NCI-H226 (cell line): ENCODE measurements at regions not wholly inside any gene's neighbourhood (a gene's known extent, or its start where the extent isn't known, plus 50 kb on each side); places are given as distances from the start of the nearest gene placed in this dataset.
"Not testable (repeated sequence)": the region's sequence is repeated elsewhere in the genome, so short reads cannot be mapped to it uniquely, and the experiment has no call there.

Experiments
- DNase-seq: peaks from one replicate; pipeline ENCODE4 v3.0.0-alpha.2; 2015

DNA sequence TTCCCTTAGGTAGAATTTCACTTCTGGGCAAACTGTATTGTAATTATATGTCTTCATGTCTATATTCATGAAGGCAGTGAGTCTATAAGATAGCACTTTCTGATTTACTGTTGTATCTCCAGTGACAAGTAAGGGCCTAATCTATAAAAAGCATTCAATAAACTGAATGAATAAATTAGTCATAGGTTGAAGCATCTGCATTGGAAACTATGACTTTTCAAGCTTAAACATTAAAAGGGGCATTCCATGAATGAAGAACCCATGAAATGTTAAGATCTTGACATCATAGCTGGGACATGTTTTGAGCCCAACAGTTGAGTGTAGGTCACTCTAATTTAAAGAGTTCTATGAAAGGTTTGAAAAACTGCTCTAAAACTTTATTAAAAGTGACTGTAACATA lies 159.3 kb upstream of the LCORL start:
- no peak for DNase-seq

DNA sequence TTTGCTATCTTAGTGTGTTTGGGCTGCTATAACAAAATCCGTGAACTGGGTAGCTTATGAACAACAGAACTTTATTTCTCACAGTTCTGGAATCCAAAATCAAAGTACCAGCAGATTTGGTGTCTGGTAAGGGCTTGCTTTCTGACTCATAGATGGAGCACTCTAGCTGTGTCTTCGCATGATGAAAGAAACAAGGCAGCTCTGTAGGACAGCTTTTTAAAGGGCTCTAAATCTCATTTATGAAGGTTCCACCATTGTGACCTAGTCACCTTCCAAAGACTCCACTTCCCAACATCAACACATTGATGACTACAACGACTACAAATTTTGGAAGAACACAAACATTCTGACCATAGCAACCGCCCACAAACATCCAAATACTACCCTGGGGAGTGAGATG lies 158.6 kb upstream of the LCORL start:
- DNase-seq = no peak

- no peak for DNase-seq
Observed at GRCh38 chr4:18171896-18172295, 150.3 kb upstream of the LCORL start.

DNA sequence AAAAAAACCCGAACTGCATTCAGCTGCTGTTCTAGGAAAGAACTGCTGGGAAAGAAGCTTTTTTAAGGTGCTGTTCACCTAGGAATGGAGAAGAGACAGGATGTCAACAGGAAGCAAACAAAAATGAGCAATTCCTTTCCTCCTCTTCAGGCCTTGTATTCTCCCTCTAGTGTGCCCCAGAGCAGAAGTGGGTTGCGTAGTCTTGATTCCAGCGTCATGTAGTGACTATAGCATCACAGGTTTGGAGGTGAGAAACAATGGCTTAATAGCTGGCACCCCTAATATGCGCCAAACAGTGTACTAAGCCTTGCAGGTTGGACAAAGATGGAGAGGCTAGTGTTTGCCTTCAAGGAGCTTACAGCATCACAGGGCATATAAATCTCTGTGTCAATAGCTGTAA lies 146.3 kb upstream of the LCORL start:
- no peak for DNase-seq

- DNase-seq = no peak
Observed at GRCh38 chr4:18166925-18167324, 145.4 kb upstream of the LCORL start.

GRCh38 chr4:18162453-18162852 lies 140.9 kb upstream of the LCORL start:
- DNase-seq = no peak

DNA sequence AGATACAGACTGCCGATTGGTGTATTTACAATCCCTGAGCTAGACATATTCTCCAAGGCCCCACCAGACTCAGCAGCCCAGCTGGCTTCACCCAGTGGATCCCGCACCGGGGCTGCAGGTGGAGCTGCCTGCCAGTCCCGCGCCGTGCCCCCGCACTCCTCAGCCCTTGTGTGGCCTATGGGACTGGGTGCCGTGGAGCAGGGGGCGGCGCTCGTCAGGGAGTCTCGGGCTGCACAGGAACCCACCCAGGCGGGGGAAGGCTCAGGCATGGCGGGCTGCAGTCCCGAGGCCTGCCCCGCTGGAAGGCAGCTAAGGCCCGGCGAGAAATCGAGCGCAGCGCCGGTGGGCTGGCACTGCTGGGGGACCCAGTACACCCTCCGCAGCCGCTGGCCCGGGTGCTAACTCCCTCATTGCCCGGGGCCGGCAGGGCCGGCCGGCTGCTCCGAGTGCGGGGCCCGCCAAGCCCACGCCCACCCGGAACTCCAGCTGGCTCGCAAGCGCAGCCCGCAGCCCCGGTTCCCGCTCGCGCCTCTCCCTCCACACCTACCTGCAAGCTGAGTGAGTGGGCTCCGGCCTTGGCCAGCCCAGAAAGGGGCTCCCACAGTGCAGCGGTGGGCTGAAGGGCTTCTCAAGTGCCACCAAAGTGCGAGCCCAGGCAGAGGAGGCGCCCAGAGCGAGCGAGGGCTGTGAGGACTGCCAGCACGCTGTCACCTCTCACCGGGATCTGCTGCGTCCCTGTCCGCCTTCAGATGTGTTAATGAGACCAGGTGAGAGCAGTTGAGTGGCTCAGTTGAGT lies 137.8 kb upstream of the LCORL start:
- DNase-seq = not testable (repeated sequence)

DNA sequence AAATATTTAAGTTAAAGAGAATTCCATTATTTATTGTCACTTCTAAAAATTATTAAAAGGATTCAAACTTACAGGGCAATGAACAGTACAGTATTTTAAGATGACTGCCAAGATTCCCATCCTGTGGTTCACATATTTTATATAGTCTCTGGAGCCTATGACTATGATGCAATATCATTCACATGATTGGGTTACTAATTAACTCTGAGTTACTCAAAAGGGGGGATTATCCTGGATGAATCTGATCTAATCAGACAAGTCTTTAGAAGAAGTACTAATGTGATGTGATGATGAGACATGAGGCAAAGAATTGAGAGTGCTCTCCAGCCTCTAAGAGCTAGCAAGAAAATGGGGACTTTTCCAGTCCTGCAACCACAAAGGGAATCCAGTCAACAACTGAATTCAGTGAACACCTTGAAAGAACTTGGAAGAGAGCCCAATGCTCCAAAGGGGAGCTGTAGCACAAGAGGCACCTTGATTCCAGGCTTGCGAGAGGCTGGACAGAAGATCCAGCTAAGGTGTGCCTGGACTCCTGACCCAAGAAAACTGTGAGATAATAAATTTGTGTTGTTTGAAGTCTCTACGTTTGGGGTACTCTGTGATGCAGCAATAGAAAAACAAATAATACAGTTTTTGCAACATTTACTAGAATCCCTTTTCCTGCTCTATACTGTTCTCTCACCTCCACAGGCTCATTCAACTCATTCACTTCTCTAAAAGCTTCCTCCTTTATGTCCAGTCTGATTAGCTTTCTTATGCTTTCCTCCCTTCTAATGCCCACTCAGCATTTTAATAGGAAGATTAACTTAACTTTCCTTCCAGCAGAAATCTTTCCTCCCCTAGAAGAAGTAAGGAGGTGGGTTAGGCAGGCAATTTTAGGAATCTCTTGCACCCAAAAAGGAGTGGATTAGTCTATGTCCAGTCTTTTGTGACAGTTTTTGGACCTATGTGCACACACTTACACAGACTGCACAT lies 133.8 kb upstream of the LCORL start:
- DNase-seq = no peak

- DNase-seq = no peak
Observed at GRCh38 chr4:18138076-18138665, 116.6 kb upstream of the LCORL start.

DNA sequence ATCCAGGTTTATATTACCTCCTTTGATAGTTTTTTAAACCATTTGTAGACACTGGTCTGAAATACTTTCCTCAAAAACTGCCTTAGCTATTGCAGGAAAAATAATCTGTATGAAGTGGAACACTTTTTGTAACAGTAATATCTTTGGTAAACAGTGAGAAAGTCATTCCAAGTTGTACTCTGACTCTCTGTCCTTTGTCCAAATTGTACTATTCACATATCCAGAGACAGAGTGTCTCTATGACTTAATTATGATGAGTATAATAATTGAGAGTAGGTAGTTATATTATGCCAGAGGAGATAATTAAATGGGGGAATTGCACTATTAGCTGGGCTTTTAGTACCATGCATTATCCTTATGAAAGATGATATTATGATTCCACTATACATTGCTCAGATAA lies 112.6 kb upstream of the LCORL start:
- DNase-seq = no peak

- no peak for DNase-seq
Observed at GRCh38 chr4:18130256-18130655, 108.7 kb upstream of the LCORL start.

GRCh38 chr4:18128241-18128640 lies 106.7 kb upstream of the LCORL start:
- no peak for DNase-seq

DNA sequence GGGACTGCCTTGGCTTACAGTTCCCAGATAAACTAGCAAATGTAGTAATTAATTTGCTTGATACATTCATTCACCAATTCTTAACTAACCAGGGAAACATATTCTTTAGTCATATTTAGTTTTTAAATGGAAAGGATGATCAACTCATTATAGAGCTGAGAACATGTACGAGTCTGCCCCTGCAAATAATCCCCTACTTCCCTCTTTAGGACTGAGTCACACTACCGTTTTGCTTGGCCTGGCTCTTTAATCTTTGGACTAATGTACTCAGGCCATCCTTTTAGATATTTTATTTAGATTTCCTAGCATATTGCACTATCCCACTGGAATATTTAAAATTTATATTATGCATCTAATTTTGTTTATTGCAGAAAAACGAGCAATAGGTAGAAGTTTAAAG lies 105.5 kb upstream of the LCORL start:
- no peak for DNase-seq

GRCh38 chr4:18113710-18114331 lies 92.3 kb upstream of the LCORL start:
- DNase-seq = no peak

DNA sequence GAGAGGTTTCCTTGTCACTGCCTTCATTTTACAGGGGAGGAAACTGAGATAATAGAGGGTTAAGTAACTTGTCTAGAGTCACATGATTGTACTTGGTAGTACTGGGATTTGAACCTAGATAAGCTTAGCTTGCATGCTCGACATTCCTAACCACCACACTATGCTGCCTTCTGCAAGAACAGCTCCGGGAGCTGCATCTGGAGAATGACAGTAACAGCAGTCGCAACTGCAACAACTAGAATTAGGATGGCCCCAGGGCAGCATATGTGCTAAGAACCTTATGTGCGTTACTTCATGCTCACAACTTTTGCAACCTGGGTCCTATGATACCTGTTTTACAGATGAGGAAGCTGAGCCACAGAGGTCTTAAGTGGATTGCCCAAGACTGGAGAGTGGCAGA lies 89.5 kb upstream of the LCORL start:
- no peak for DNase-seq

DNA sequence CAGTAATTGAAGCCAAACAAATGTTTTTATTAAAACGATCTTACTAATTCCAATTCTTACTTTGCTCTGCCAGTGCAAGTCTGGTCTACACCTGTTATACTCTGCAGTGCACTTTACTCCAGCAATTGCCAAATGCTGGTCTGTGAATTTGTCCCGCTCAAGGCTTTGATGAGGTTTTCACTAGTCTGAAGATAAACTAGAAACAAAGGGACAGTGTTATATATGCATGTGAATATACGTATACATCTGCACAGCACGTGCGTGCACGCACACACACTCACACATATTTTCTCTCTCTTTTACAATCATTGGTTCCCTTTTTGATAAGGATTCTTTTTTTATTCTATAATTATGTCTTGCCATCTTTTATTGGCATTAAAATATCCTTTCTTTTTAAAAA lies 88.5 kb upstream of the LCORL start:
- DNase-seq = no peak

GRCh38 chr4:18109676-18110075 lies 88.1 kb upstream of the LCORL start:
- DNase-seq = no peak

GRCh38 chr4:18107848-18108528 lies 86.4 kb upstream of the LCORL start:
- DNase-seq = not testable (repeated sequence)

GRCh38 chr4:18106620-18107019 lies 85.1 kb upstream of the LCORL start:
- no peak for DNase-seq

- no peak for DNase-seq
Observed at GRCh38 chr4:18105030-18106011, 83.8 kb upstream of the LCORL start.
